Putamen (tissue), 1 donor: ENCODE measurements at regions not wholly inside any gene's neighbourhood (a gene's known extent, or its start where the extent isn't known, plus 50 kb on each side); places are given as distances from the start of the nearest gene placed in this dataset.

Experiments used
- DNase-seq: peaks from one replicate; pipeline ENCODE4 v3.0.0-alpha.2; 2016; ENCODE audit warnings: low spot score

- DNase-seq: no peak
Measured at GRCh38 chr9:134987376-134987775, 69.7 kb upstream of the FCN1 start.

- no peak for DNase-seq
Measured at GRCh38 chr9:134987906-134988700, 70.4 kb upstream of the FCN1 start.

- no peak for DNase-seq
Measured at GRCh38 chr9:134988706-134989105, 71.0 kb upstream of the FCN1 start.

GRCh38 chr9:134989206-134990065 is 71.7 kb upstream of the FCN1 start:
- DNase-seq: no peak

- no peak for DNase-seq
Measured at GRCh38 chr9:134991808-134992754, 74.4 kb upstream of the FCN1 start.

- no peak for DNase-seq
Measured at GRCh38 chr9:134992755-134993124, 75.0 kb upstream of the FCN1 start.

- no peak for DNase-seq
Measured at GRCh38 chr9:134993416-134993815, 75.7 kb upstream of the FCN1 start.

GRCh38 chr9:134993996-134994720 is 76.4 kb upstream of the FCN1 start:
- DNase-seq: no peak

GRCh38 chr9:134994926-134995791 is 77.4 kb upstream of the FCN1 start:
- DNase-seq: no peak

- DNase-seq: no peak
Measured at GRCh38 chr9:134995792-134996120, 78.0 kb upstream of the FCN1 start.

- DNase-seq: no peak
Measured at GRCh38 chr9:134996591-134997530, 79.1 kb upstream of the FCN1 start.

- DNase-seq: no peak
Measured at GRCh38 chr9:135000647-135001245, 83.0 kb upstream of the FCN1 start.

GRCh38 chr9:135001526-135001925 is 83.8 kb upstream of the FCN1 start:
- no peak for DNase-seq

- DNase-seq: no peak
Measured at GRCh38 chr9:135002336-135002735, 84.6 kb upstream of the FCN1 start.

GRCh38 chr9:135002802-135003201 is 84.7 kb upstream of the OLFM1 start:
- DNase-seq: no peak

- DNase-seq: no peak
Measured at GRCh38 chr9:135004772-135005171, 82.7 kb upstream of the OLFM1 start.

GRCh38 chr9:135006911-135007570 is 80.4 kb upstream of the OLFM1 start:
- no peak for DNase-seq

GRCh38 chr9:135007601-135008000 is 79.9 kb upstream of the OLFM1 start:
- no peak for DNase-seq

GRCh38 chr9:135008416-135008815 is 79.1 kb upstream of the OLFM1 start:
- DNase-seq: no peak
